ENCODE measurements at regions not wholly inside any gene's neighbourhood (a gene's known extent, or its start where the extent isn't known, plus 50 kb on each side); places are given as distances from the start of the nearest gene placed in this dataset.
A peak's percentile ranks its signal among the peaks of the same experiment; 100 is the strongest.
"Not testable (repeated sequence)": the region's sequence is repeated elsewhere in the genome, so short reads cannot be mapped to it uniquely, and the experiment has no call there.

- H3K9ac ChIP-seq (ENCODE audit: low read length); intact Hi-C loops (cut with micrococcal nuclease); H3K27ac Mint-ChIP-seq; DNase-seq; H3K4me2 ChIP-seq (replicated peaks; ENCODE audit: low read depth, low read length, poor library complexity, severe bottlenecking); H3K27me3 ChIP-seq (replicated peaks in 1 of 4; ENCODE audit: control extremely low read depth in 1 of 4, control insufficient read depth in 3 of 4, insufficient read depth in 4 of 4, low read length in 3 of 4); H3K4me1 ChIP-seq (ENCODE audit: control insufficient read depth in 2 of 2, insufficient read depth in 2 of 2, low read length in 2 of 2); H3K27ac ChIP-seq (ENCODE audit: low read length in 2 of 2); H3K36me3 ChIP-seq (replicated peaks in 1 of 2; ENCODE audit: control extremely low read depth in 1 of 2, control insufficient read depth in 1 of 2, extremely low read depth in 1 of 2, insufficient read depth in 2 of 2, low read length in 1 of 2); H3K4me3 ChIP-seq (ENCODE audit: control extremely low read depth in 1 of 5, extremely low read depth in 1 of 5, insufficient read depth in 1 of 5, low read depth in 2 of 5, low read length in 4 of 5); H3K79me2 ChIP-seq (ENCODE audit: control insufficient read depth, insufficient read depth, low read length); H4K20me1 ChIP-seq (ENCODE audit: control insufficient read depth, insufficient read depth, low read length, poor library complexity, severe bottlenecking); H3K9me3 ChIP-seq (ENCODE audit: control extremely low read depth in 1 of 3, control insufficient read depth in 2 of 3, insufficient read depth in 1 of 3, low read length in 2 of 3); H3K9me3 Mint-ChIP-seq (ENCODE audit: insufficient read depth); H2AFZ ChIP-seq (ENCODE audit: insufficient read depth, low read depth, low read length, poor library complexity, severe bottlenecking); POLR2A ChIA-PET; H3K4me3 Mint-ChIP-seq; H3K27me3 Mint-ChIP-seq; CTCF ChIA-PET: not testable (repeated sequence)
- peaks cover 11% of the 10 kb centered on the region for H3K4me1 Mint-ChIP-seq
- no CpG with 5 or more reads among the region's 1 CpG for WGBS (ENCODE audit: insufficient coverage)
- peak; percentile 66 for ATAC-seq (ENCODE audit: low read depth)
Observed at GRCh38 chr1:149366402-149366801, 108.4 kb upstream of the NBPF19 start.

GRCh38 chr1:149367472-149368044 is 107.3 kb upstream of the NBPF19 start:
- H3K27ac ChIP-seq (ENCODE audit: low read length in 2 of 2); H3K4me3 ChIP-seq (ENCODE audit: control extremely low read depth in 1 of 5, extremely low read depth in 1 of 5, insufficient read depth in 1 of 5, low read depth in 2 of 5, low read length in 4 of 5); POLR2A ChIA-PET; H3K9me3 Mint-ChIP-seq (ENCODE audit: insufficient read depth); H3K9ac ChIP-seq (ENCODE audit: low read length); H3K27ac Mint-ChIP-seq; H3K4me3 Mint-ChIP-seq; DNase-seq; H4K20me1 ChIP-seq (ENCODE audit: control insufficient read depth, insufficient read depth, low read length, poor library complexity, severe bottlenecking); H3K27me3 Mint-ChIP-seq; intact Hi-C loops (cut with micrococcal nuclease); H3K27me3 ChIP-seq (replicated peaks in 1 of 4; ENCODE audit: control extremely low read depth in 1 of 4, control insufficient read depth in 3 of 4, insufficient read depth in 4 of 4, low read length in 3 of 4); H3K79me2 ChIP-seq (ENCODE audit: control insufficient read depth, insufficient read depth, low read length); H2AFZ ChIP-seq (ENCODE audit: insufficient read depth, low read depth, low read length, poor library complexity, severe bottlenecking); H3K4me1 ChIP-seq (ENCODE audit: control insufficient read depth in 2 of 2, insufficient read depth in 2 of 2, low read length in 2 of 2); H3K4me2 ChIP-seq (replicated peaks; ENCODE audit: low read depth, low read length, poor library complexity, severe bottlenecking); CTCF ChIA-PET; H3K9me3 ChIP-seq (ENCODE audit: control extremely low read depth in 1 of 3, control insufficient read depth in 2 of 3, insufficient read depth in 1 of 3, low read length in 2 of 3); H3K36me3 ChIP-seq (replicated peaks in 1 of 2; ENCODE audit: control extremely low read depth in 1 of 2, control insufficient read depth in 1 of 2, extremely low read depth in 1 of 2, insufficient read depth in 2 of 2, low read length in 1 of 2): not testable (repeated sequence)
- WGBS (ENCODE audit: insufficient coverage): no CpG with 5 or more reads among the region's 3 CpGs
- ATAC-seq (ENCODE audit: low read depth): peak; percentile 74
- H3K4me1 Mint-ChIP-seq: peaks cover 11% of the 10 kb centered on the region

- H3K27me3 ChIP-seq (replicated peaks in 1 of 4; ENCODE audit: control extremely low read depth in 1 of 4, control insufficient read depth in 3 of 4, insufficient read depth in 4 of 4, low read length in 3 of 4); H3K36me3 ChIP-seq (replicated peaks in 1 of 2; ENCODE audit: control extremely low read depth in 1 of 2, control insufficient read depth in 1 of 2, extremely low read depth in 1 of 2, insufficient read depth in 2 of 2, low read length in 1 of 2); ATAC-seq (ENCODE audit: low read depth); H3K9me3 Mint-ChIP-seq (ENCODE audit: insufficient read depth); CTCF ChIA-PET; H3K9ac ChIP-seq (ENCODE audit: low read length); POLR2A ChIA-PET; DNase-seq; H3K27me3 Mint-ChIP-seq; H3K27ac ChIP-seq (ENCODE audit: low read length in 2 of 2); H3K4me3 Mint-ChIP-seq; H3K27ac Mint-ChIP-seq; H3K4me2 ChIP-seq (replicated peaks; ENCODE audit: low read depth, low read length, poor library complexity, severe bottlenecking); H3K4me3 ChIP-seq (ENCODE audit: control extremely low read depth in 1 of 5, extremely low read depth in 1 of 5, insufficient read depth in 1 of 5, low read depth in 2 of 5, low read length in 4 of 5); H3K79me2 ChIP-seq (ENCODE audit: control insufficient read depth, insufficient read depth, low read length); H2AFZ ChIP-seq (ENCODE audit: insufficient read depth, low read depth, low read length, poor library complexity, severe bottlenecking); H3K4me1 ChIP-seq (ENCODE audit: control insufficient read depth in 2 of 2, insufficient read depth in 2 of 2, low read length in 2 of 2); H3K9me3 ChIP-seq (ENCODE audit: control extremely low read depth in 1 of 3, control insufficient read depth in 2 of 3, insufficient read depth in 1 of 3, low read length in 2 of 3); intact Hi-C loops (cut with micrococcal nuclease); H4K20me1 ChIP-seq (ENCODE audit: control insufficient read depth, insufficient read depth, low read length, poor library complexity, severe bottlenecking): not testable (repeated sequence)
- H3K4me1 Mint-ChIP-seq: peaks cover 11% of the 10 kb centered on the region
- no CpG with 5 or more reads among the region's 1 CpG for WGBS (ENCODE audit: insufficient coverage)
Observed at GRCh38 chr1:149368337-149368736, 106.5 kb upstream of the NBPF19 start.

- CTCF ChIA-PET; H3K27ac Mint-ChIP-seq; H3K4me1 ChIP-seq (ENCODE audit: control insufficient read depth in 2 of 2, insufficient read depth in 2 of 2, low read length in 2 of 2); H3K9ac ChIP-seq (ENCODE audit: low read length); ATAC-seq (ENCODE audit: low read depth); DNase-seq; H3K4me2 ChIP-seq (replicated peaks; ENCODE audit: low read depth, low read length, poor library complexity, severe bottlenecking); H3K4me3 Mint-ChIP-seq; H3K27ac ChIP-seq (ENCODE audit: low read length in 2 of 2); H4K20me1 ChIP-seq (ENCODE audit: control insufficient read depth, insufficient read depth, low read length, poor library complexity, severe bottlenecking); intact Hi-C loops (cut with micrococcal nuclease); H3K27me3 Mint-ChIP-seq; H3K79me2 ChIP-seq (ENCODE audit: control insufficient read depth, insufficient read depth, low read length); H3K27me3 ChIP-seq (replicated peaks in 1 of 4; ENCODE audit: control extremely low read depth in 1 of 4, control insufficient read depth in 3 of 4, insufficient read depth in 4 of 4, low read length in 3 of 4); H3K9me3 Mint-ChIP-seq (ENCODE audit: insufficient read depth); H3K9me3 ChIP-seq (ENCODE audit: control extremely low read depth in 1 of 3, control insufficient read depth in 2 of 3, insufficient read depth in 1 of 3, low read length in 2 of 3); POLR2A ChIA-PET; H3K4me3 ChIP-seq (ENCODE audit: control extremely low read depth in 1 of 5, extremely low read depth in 1 of 5, insufficient read depth in 1 of 5, low read depth in 2 of 5, low read length in 4 of 5); H2AFZ ChIP-seq (ENCODE audit: insufficient read depth, low read depth, low read length, poor library complexity, severe bottlenecking); H3K36me3 ChIP-seq (replicated peaks in 1 of 2; ENCODE audit: control extremely low read depth in 1 of 2, control insufficient read depth in 1 of 2, extremely low read depth in 1 of 2, insufficient read depth in 2 of 2, low read length in 1 of 2): not testable (repeated sequence)
- H3K4me1 Mint-ChIP-seq: peaks cover 11% of the 10 kb centered on the region
- no CpG with 5 or more reads among the region's 1 CpG for WGBS (ENCODE audit: insufficient coverage)
Observed at GRCh38 chr1:149369081-149369480, 105.8 kb upstream of the NBPF19 start.

Data from B cell (primary cell).